OCI-LY3 (cell line): ENCODE measurements at regions not wholly inside any gene's neighbourhood (a gene's known extent, or its start where the extent isn't known, plus 50 kb on each side); places are given as distances from the start of the nearest gene placed in this dataset.

Source experiments
- EZH2phosphoT487 ChIP-seq: fragments of 200-600 bp; shearing (Covaris generic); IDR thresholded peaks from 2 replicates; pipeline ENCODE4 v1.6.1; 2018; ENCODE audit warnings: antibody characterized with exemption, mixed run types, low read depth
- TF ChIP-seq, protein P1 (sequence below): fragments of 200-600, 300-600 bp; sonication (generic); IDR thresholded peaks from 2 replicates; pipeline ENCODE4 v1.5.1; 2014; ENCODE audit warnings: antibody characterized with exemption, low read length, low read depth

DNA sequence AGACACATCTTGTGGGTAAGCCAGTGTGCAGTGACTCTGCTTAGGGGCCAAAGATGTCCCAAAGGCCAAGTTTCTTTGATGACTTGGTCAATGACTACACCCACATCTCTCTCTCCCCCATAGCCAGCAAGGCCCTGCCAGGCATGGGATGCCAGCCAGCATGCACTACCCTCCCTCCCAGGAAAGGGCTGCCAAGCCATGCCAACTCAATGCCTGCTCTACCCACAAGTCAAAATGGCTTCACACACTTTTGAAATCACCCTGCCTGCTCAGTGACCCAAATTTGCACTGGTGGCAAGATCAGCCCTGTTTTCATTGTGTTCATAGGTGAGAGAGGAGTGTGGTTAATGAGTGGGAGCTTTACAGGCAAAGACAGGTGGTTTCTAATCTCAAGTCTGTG is 112.5 kb downstream of the MATN1 start:
- TF ChIP-seq, protein P1, sequence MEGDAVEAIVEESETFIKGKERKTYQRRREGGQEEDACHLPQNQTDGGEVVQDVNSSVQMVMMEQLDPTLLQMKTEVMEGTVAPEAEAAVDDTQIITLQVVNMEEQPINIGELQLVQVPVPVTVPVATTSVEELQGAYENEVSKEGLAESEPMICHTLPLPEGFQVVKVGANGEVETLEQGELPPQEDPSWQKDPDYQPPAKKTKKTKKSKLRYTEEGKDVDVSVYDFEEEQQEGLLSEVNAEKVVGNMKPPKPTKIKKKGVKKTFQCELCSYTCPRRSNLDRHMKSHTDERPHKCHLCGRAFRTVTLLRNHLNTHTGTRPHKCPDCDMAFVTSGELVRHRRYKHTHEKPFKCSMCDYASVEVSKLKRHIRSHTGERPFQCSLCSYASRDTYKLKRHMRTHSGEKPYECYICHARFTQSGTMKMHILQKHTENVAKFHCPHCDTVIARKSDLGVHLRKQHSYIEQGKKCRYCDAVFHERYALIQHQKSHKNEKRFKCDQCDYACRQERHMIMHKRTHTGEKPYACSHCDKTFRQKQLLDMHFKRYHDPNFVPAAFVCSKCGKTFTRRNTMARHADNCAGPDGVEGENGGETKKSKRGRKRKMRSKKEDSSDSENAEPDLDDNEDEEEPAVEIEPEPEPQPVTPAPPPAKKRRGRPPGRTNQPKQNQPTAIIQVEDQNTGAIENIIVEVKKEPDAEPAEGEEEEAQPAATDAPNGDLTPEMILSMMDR, result no peak
- no peak for TF ChIP-seq EZH2phosphoT487
